ENCODE measurements at regions not wholly inside any gene's neighbourhood (a gene's known extent, or its start where the extent isn't known, plus 50 kb on each side); places are given as distances from the start of the nearest gene placed in this dataset.

- TF ChIP-seq CTCF (IDR thresholded peaks at IDR 0.05) (no peak), POLR2A (IDR thresholded peaks at IDR 0.05) (no peak), POLR2AphosphoS5 (IDR thresholded peaks at IDR 0.05) (no peak)
These were observed 674.1 kb upstream of the ATXN7L3B start for GRCh38 chr12:73863546-73863945.

Data from breast epithelium (tissue), 3 donors.